GM12874 (cell line): ENCODE measurements at regions not wholly inside any gene's neighbourhood (a gene's known extent, or its start where the extent isn't known, plus 50 kb on each side); places are given as distances from the start of the nearest gene placed in this dataset.

Source experiments
- TF ChIP-seq, protein P1 (sequence below): IDR thresholded peaks from 2 replicates; pipeline ENCODE4 v1.5.1; 2011; ENCODE audit warnings: low read depth, mild to moderate bottlenecking, control low read depth, low read length, moderate library complexity; ENCODE audit not compliant: insufficient read depth

DNA sequence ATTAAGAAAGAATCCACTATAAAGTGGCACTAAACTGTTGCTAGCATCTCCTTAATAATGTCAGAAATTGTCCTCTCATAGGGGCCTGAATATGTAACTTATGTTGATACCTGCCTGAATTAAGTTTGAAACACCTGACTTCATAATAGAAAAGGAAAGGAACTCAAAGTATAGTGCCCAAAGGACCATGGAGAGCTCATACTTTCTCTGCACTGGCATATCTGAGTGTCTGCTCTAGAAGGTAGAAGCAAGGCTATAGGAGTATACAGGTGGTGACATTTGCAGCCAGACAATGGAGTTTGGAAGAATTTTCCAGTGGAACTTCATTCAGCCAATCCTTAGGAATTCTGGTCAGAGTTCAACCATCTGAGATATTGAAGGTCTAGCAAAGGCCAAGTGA, 988.9 kb downstream of the RAB28 start:
- TF ChIP-seq, protein P1, sequence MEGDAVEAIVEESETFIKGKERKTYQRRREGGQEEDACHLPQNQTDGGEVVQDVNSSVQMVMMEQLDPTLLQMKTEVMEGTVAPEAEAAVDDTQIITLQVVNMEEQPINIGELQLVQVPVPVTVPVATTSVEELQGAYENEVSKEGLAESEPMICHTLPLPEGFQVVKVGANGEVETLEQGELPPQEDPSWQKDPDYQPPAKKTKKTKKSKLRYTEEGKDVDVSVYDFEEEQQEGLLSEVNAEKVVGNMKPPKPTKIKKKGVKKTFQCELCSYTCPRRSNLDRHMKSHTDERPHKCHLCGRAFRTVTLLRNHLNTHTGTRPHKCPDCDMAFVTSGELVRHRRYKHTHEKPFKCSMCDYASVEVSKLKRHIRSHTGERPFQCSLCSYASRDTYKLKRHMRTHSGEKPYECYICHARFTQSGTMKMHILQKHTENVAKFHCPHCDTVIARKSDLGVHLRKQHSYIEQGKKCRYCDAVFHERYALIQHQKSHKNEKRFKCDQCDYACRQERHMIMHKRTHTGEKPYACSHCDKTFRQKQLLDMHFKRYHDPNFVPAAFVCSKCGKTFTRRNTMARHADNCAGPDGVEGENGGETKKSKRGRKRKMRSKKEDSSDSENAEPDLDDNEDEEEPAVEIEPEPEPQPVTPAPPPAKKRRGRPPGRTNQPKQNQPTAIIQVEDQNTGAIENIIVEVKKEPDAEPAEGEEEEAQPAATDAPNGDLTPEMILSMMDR, result no peak

DNA sequence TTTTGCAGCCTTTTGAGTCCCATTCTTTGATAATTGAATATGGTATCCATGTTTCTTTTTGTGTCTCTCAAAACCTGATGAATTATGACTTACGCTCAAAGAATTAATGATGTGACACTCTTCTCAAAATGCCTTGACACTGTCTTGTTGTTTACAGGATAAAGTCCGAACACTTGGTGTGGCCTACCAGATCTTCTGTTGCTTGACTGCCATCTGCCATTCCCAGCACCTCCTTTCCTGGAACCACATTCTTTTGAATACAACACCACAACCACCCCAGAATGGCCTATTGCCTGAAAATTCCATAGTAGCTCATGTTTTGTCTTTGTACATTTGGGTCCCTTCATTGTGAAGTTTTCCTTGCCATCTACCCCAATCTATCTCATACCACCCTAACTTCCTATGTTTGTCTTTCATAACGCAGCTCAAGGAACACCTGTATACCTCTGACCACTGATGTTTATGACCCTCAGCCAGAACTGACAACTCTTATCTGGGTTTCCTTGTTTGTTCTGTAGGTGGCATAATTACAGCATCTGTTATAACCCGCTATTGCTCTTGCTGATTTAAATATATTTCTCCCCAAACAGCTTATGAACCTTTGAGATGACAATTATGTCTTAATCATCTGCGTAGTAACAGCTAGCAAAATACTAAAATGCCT, 991.3 kb downstream of the RAB28 start:
- TF ChIP-seq, protein P1, result no peak

DNA sequence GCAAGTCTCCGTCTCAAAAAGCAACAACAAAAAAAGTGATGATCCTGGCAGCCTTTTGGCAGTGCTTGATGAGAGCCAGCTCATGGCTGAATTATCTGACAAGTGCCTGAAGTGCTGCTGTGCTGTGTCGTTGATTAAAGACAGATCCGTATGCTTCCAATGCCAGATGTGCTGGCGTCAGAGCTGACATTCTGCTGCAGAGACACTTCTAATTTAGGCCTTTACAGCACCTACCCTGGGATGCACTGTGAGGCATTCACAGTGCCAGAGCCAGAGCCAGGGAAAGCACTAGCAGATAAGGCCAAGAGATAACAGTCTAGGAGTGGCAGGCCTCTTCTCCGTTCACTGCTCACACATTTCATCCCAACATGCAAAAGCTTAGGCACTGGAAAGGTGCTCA, 995.5 kb downstream of the RAB28 start:
- TF ChIP-seq, protein P1, result no peak

DNA sequence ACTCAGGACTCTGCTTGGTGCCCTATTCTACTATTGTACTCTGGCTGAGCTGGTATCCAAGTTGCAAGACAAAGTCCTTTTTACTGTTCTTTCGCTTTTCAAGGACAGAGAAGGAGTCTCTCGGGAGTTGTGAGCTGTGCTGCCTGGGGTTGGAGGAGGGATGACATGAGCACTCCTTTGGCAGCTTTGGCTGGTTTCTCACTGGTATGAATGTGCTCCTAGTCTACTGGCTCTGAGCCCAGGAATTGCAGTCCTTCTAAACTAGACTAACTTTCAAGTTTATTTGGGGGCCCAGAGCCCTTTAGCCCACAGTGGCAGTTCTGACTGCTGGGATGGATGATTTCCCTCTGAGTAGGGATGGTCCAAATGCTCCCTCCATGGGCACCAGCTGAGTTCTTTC, 997.1 kb downstream of the RAB28 start:
- TF ChIP-seq, protein P1, result no peak

DNA sequence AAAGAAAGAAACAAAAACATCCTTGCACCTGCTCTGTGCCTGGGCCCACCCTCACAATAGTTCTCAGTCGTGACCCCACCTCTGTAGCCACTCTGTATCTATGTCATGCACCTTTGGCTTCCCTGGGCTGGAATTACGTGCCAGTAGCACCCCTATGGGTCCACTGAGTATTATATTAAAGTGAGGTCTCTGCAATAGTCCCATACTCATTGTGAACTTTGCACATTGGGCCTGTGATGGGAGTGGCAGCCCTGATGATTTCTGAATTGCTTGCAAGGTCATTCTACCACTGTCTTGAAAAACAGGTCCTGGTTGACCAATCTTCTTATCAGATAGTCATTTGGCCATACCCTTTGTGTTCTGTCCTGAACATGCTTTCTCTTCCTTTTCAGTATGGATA, 1012.1 kb downstream of the RAB28 start:
- TF ChIP-seq, protein P1, result no peak

DNA sequence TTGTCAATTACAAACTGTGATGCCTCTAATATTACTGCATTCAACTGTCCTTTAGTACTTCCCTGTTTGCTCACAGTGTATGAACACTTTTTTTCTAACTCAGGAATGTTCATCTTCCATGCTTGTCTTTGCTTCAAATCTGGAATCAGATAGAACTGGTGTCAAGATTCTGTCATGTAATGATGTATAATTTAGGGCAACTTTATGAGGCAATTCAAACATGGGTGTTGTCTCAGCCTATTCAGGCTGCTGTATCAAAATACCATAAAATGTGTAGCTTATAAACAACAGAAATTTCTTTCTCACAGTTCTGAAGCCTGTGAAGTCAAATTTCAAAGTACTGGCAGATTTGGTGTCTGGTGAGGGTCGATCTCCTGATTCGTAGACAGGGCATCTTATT, 1012.9 kb downstream of the RAB28 start:
- TF ChIP-seq, protein P1, result no peak

DNA sequence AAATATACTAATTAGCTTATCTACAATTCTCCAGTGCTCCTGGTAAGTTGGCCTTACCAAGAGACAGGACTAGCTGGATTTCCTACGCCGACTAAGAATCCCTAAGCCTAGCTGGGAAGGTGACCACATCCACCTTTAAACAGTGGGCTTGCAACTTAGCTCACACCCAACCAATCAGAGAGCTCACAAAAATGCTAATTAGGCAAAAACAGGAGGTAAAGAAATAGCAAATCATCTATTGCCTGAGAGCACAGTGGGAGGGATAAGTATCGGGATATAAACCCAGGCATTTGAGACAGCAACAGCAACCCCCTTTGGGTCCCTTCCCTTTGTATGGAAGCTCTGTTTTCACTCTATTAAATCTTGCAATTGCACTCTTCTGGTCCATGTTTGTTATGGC, 1025.0 kb downstream of the RAB28 start:
- TF ChIP-seq, protein P1, result no peak

DNA sequence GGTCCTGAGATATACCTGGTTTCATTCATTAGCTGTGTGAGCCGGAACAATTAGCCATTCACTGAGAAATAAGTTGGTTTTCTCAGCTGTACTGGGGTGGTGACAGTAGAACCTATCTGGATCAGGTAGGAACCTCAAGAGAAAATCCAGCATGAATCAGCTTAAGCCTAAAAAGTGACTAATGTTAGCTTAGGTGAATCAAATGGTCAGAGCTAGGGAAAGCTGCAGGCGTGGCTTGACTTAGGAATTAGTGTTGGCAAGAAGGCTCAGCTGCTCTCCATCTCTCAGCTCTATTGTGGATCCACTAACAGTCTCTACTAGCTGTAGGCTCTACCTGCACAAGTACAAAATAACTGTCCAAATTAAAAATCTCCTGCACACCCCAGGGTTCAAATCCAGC, 1025.5 kb downstream of the RAB28 start:
- TF ChIP-seq, protein P1, result no peak
